ENCODE measurements at regions not wholly inside any gene's neighbourhood (a gene's known extent, or its start where the extent isn't known, plus 50 kb on each side); places are given as distances from the start of the nearest gene placed in this dataset.

GRCh38 chr11:130710021-130710420 is 206.3 kb downstream of the SNX19 start:
- 80 to 94% (median 87%) methylated on average over 5 of the region's 5 CpGs for WGBS, 5 donors
- Histone ChIP-seq H3K36me3 (no peaks in the 10 kb centered on the region), H3K4me1 (no peaks in the 10 kb centered on the region), H3K27ac (no peak overlapping the region), H3K27me3 (replicated peaks in 1 of 7) (peaks cover 0 to 7% (median 0%) of the 10 kb centered on the region in 7 donors), H3K9me3 (no peaks in the 10 kb centered on the region), H3K4me3 (no peak overlapping the region)
- TF ChIP-seq CTCF (IDR thresholded peaks at IDR 0.05 in 8 of 11, conservative IDR thresholded peaks at IDR 0.05 in 3 of 11): no peak
- no peak for TF ChIP-seq POLR2AphosphoS5 (IDR thresholded peaks at IDR 0.05)
- TF ChIP-seq POLR2A (IDR thresholded peaks at IDR 0.05): no peak
- no peak for DNase-seq
- intact Hi-C loops (cut with DNase I; ENCODE audit: low total_unique reads): no loop called here

GRCh38 chr11:130710497-130711012 is 205.7 kb downstream of the SNX19 start:
- peaks cover 0 to 7% (median 0%) of the 10 kb centered on the region in 7 donors for H3K27me3 ChIP-seq (replicated peaks in 1 of 7)
- WGBS, 5 donors: 75 to 83% (median 80%) methylated on average over 13 of the region's 13 CpGs
- H3K27ac ChIP-seq: no peak overlapping the region
- H3K4me1 ChIP-seq: no peaks in the 10 kb centered on the region
- no peaks in the 10 kb centered on the region for H3K36me3 ChIP-seq
- no peak for TF ChIP-seq POLR2AphosphoS5 (IDR thresholded peaks at IDR 0.05)
- TF ChIP-seq POLR2A (IDR thresholded peaks at IDR 0.05): no peak
- TF ChIP-seq CTCF (IDR thresholded peaks at IDR 0.05 in 8 of 11, conservative IDR thresholded peaks at IDR 0.05 in 3 of 11): no peak
- intact Hi-C loops (cut with DNase I; ENCODE audit: low total_unique reads): no loop called here
- no peak for DNase-seq
- no peaks in the 10 kb centered on the region for H3K9me3 ChIP-seq
- no peak overlapping the region for H3K4me3 ChIP-seq

GRCh38 chr11:130711193-130711592 is 205.1 kb downstream of the SNX19 start:
- TF ChIP-seq POLR2A (IDR thresholded peaks at IDR 0.05) (no peak), POLR2AphosphoS5 (IDR thresholded peaks at IDR 0.05) (no peak), CTCF (IDR thresholded peaks at IDR 0.05 in 8 of 11, conservative IDR thresholded peaks at IDR 0.05 in 3 of 11) (no peak)

GRCh38 chr11:130712480-130712879 is 203.8 kb downstream of the SNX19 start:
- intact Hi-C loops (cut with DNase I; ENCODE audit: low total_unique reads): no loop called here

More at GRCh38 chr11:130711193-130711592, 205.1 kb downstream of the SNX19 start:
- Histone ChIP-seq H3K4me3 (no peak overlapping the region), H3K27me3 (replicated peaks in 1 of 7) (peaks cover 0 to 1% (median 0%) of the 10 kb centered on the region in 7 donors), H3K27ac (no peak overlapping the region), H3K4me1 (no peaks in the 10 kb centered on the region), H3K9me3 (no peaks in the 10 kb centered on the region), H3K36me3 (no peaks in the 10 kb centered on the region)
- WGBS, 5 donors: 71 to 87% (median 79%) methylated on average over 5 to 6 of the region's 6 CpGs
- intact Hi-C loops (cut with DNase I; ENCODE audit: low total_unique reads): no loop called here
- no peak for DNase-seq

More at GRCh38 chr11:130712480-130712879, 203.8 kb downstream of the SNX19 start:
- TF ChIP-seq POLR2AphosphoS5 (IDR thresholded peaks at IDR 0.05) (no peak), POLR2A (IDR thresholded peaks at IDR 0.05) (no peak), CTCF (IDR thresholded peaks at IDR 0.05 in 8 of 11, conservative IDR thresholded peaks at IDR 0.05 in 3 of 11) (no peak)
- no peaks in the 10 kb centered on the region for H3K4me1 ChIP-seq
- no peak overlapping the region for H3K27ac ChIP-seq
- no peaks in the 10 kb centered on the region for H3K36me3 ChIP-seq
- H3K27me3 ChIP-seq (replicated peaks in 1 of 7): no peaks in the 10 kb centered on the region
- no peak for DNase-seq
- H3K4me3 ChIP-seq: no peak overlapping the region
- H3K9me3 ChIP-seq: no peaks in the 10 kb centered on the region

All from spleen (tissue), 11 donors.